Peyer's patch (tissue), 4 donors: ENCODE measurements at regions not wholly inside any gene's neighbourhood (a gene's known extent, or its start where the extent isn't known, plus 50 kb on each side); places are given as distances from the start of the nearest gene placed in this dataset.

Source experiments
- CTCF ChIP-seq, 6 experiments: fragments of 450-650 bp in 4 of 6; fragments of 200-600 bp in 2 of 6; sonication (generic) in 1 of 6; IDR thresholded peaks; one replicate each; pipeline ENCODE4 v1.5.1; 2017 to 2019; ENCODE audit warnings: antibody characterized with exemption in 6 of 6, mild to moderate bottlenecking in 3 of 6, moderate library complexity in 1 of 6
- POLR2A ChIP-seq, 2 donors: fragments of 450-650 bp; IDR thresholded peaks; one replicate each; pipeline ENCODE4 v1.5.1; 2017; ENCODE audit warnings: antibody characterized with exemption in 2 of 2, mild to moderate bottlenecking in 2 of 2, moderate library complexity in 2 of 2

GRCh38 chr9:28648723-28649122, 1075.4 kb upstream of the C9orf72 start:
- TF ChIP-seq CTCF (IDR thresholded peaks at IDR 0.05) (no peak), POLR2A (IDR thresholded peaks at IDR 0.05) (no peak)
